Retinal pigment epithelial cell (primary cell): ENCODE measurements at regions not wholly inside any gene's neighbourhood (a gene's known extent, or its start where the extent isn't known, plus 50 kb on each side); places are given as distances from the start of the nearest gene placed in this dataset.

Source experiments
- DNase-seq: peaks from one replicate; pipeline ENCODE4 v3.0.0-alpha.2; 2010; ENCODE audit warnings: low read depth
- H3K4me3 ChIP-seq: 2 replicates; pipeline ENCODE4 v1.5.1; 2011; ENCODE audit warnings: mild to moderate bottlenecking, low read length, control low read depth, moderate library complexity
- TF ChIP-seq, protein P1 (sequence below): conservative IDR thresholded peaks from 2 replicates; pipeline ENCODE4 v1.5.1; 2011; ENCODE audit warnings: low read depth, low read length, control low read depth, inconsistent platforms

GRCh38 chr7:52143219-52143618, 826.6 kb upstream of the COBL start:
- no peak for DNase-seq
- no peak overlapping the region for H3K4me3 ChIP-seq
- TF ChIP-seq, protein P1, sequence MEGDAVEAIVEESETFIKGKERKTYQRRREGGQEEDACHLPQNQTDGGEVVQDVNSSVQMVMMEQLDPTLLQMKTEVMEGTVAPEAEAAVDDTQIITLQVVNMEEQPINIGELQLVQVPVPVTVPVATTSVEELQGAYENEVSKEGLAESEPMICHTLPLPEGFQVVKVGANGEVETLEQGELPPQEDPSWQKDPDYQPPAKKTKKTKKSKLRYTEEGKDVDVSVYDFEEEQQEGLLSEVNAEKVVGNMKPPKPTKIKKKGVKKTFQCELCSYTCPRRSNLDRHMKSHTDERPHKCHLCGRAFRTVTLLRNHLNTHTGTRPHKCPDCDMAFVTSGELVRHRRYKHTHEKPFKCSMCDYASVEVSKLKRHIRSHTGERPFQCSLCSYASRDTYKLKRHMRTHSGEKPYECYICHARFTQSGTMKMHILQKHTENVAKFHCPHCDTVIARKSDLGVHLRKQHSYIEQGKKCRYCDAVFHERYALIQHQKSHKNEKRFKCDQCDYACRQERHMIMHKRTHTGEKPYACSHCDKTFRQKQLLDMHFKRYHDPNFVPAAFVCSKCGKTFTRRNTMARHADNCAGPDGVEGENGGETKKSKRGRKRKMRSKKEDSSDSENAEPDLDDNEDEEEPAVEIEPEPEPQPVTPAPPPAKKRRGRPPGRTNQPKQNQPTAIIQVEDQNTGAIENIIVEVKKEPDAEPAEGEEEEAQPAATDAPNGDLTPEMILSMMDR: no peak

DNA sequence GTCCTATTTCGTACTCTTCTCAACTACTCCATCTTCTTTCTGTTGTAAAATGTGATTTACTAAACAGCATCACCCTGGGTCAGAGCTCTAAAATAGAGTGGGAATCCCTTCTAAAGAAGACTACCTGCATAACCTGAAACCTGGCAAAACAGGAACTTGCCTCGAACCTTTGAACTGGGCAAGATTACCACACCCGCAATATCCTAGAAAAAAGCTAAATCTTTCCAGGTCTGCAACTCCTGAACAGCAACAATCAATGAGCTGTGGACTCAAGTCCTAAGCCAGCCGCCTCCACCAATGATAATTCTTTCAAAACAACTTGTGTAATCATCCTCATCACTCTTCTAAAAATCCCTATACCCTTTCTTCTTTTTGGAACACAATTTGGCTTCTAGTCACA, 824.2 kb upstream of the COBL start:
- TF ChIP-seq, protein P1: no peak
- H3K4me3 ChIP-seq: no peak overlapping the region
- no peak for DNase-seq

- DNase-seq: no peak
- TF ChIP-seq, protein P1: no peak
- H3K4me3 ChIP-seq: no peak overlapping the region
Observed at GRCh38 chr7:52135403-52135802, 818.8 kb upstream of the COBL start.

- no peak overlapping the region for H3K4me3 ChIP-seq
- no peak for DNase-seq
- TF ChIP-seq, protein P1: no peak
Observed at GRCh38 chr7:52129278-52129677, 812.7 kb upstream of the COBL start.

- H3K4me3 ChIP-seq: no peak overlapping the region
- no peak for DNase-seq
- TF ChIP-seq, protein P1: no peak
Observed at GRCh38 chr7:52120912-52121311, 804.3 kb upstream of the COBL start.

DNA sequence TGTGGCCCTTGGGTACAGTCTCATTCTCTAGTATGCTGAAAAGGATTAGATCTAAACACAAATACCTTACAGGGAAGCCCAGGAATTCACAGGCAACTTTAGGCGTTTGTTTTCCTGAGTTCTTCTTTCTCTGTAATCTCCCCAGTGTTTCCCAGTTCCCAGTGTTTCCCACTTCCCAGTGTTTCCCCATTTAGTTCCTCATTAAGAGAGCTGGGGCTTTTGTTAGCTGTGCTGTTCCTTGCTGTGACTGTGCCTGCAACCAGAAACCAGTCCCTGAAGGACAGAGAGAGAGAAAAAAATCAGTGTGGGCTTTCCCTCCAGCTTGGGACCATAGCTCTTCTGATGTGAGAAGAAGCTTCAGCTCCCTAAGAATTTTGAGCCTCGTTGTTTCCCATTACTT, 802.9 kb upstream of the COBL start:
- TF ChIP-seq, protein P1: no peak
- no peak overlapping the region for H3K4me3 ChIP-seq
- DNase-seq: no peak

DNA sequence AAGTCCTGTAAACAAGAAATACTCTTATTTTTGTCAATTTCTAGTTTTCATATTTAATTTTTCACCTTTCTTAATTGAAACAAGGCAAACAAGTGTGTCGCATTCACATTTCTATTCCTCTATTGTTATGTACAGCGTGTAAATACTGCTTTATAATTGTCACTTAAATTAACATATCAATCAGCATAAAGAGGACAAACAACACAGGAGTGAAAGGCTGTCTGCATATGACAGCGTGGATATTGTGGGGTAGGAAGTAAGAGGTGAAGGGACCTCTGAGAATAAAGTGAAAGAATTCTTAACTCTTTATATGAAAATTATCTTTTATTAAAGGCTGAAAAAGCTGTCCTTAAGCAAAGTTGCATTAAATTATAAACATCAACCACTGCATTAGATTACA, 797.9 kb upstream of the COBL start:
- no peak overlapping the region for H3K4me3 ChIP-seq
- TF ChIP-seq, protein P1: no peak
- DNase-seq: no peak
